ENCODE measurements at regions not wholly inside any gene's neighbourhood (a gene's known extent, or its start where the extent isn't known, plus 50 kb on each side); places are given as distances from the start of the nearest gene placed in this dataset.

DNA sequence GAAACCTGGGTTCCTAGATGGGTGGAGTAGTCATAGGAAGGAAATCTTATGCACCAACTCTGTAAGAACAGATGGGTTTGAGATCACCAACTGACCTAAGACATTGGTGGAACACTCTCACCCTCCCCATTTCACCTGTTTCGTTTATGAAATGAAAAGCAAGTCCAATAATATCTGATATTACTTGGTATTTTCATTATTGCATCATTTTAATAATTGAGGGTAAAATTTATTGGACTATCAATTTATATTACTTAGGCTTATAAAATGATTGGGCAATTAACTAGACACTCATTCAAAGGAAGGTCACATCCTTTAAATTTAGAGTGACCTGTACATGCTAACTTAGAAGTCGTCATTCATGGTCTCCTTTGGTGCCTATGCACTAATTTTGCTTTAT lies 503.9 kb downstream of the TAFA4 start:
- no peak for DNase-seq
- TF ChIP-seq GATA1 (IDR thresholded peaks at IDR 0.05; ENCODE audit: low read depth, low read length) (no peak), POLR2A (IDR thresholded peaks at IDR 0.05; ENCODE audit: low read length) (no peak)

- no peak for TF ChIP-seq POLR2A (IDR thresholded peaks at IDR 0.05; ENCODE audit: low read length)
- no peak for TF ChIP-seq GATA1 (IDR thresholded peaks at IDR 0.05; ENCODE audit: low read depth, low read length)
- no peak for DNase-seq
Observed at GRCh38 chr3:68424796-68425460, 507.4 kb downstream of the TAFA4 start.

DNA sequence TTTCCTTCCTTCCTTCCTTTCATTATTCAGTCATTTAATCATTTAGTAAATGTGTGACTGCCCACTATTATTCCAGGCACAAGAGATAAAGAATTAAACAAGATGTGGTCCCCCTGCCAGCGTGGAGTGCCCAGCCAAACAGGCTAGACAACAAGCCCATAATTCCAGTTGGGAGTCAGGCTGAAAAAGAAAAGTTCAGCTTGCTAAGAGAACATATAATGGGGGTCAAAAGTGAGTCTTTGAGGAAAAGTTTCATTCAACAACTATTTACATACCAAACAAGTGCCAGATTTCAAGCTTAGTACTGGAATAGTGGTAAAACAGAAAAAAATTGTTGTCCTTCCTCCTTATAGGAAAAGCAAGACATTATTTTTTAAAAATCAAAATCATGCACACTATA lies 523.7 kb downstream of the TAFA4 start:
- TF ChIP-seq GATA1 (IDR thresholded peaks at IDR 0.05; ENCODE audit: low read depth, low read length) (no peak), POLR2A (IDR thresholded peaks at IDR 0.05; ENCODE audit: low read length) (no peak)
- no peak for DNase-seq

- TF ChIP-seq POLR2A (IDR thresholded peaks at IDR 0.05; ENCODE audit: low read length), result no peak
- TF ChIP-seq GATA1 (IDR thresholded peaks at IDR 0.05; ENCODE audit: low read depth, low read length), result no peak
Observed at GRCh38 chr3:68403741-68404140, 528.6 kb downstream of the TAFA4 start.

DNA sequence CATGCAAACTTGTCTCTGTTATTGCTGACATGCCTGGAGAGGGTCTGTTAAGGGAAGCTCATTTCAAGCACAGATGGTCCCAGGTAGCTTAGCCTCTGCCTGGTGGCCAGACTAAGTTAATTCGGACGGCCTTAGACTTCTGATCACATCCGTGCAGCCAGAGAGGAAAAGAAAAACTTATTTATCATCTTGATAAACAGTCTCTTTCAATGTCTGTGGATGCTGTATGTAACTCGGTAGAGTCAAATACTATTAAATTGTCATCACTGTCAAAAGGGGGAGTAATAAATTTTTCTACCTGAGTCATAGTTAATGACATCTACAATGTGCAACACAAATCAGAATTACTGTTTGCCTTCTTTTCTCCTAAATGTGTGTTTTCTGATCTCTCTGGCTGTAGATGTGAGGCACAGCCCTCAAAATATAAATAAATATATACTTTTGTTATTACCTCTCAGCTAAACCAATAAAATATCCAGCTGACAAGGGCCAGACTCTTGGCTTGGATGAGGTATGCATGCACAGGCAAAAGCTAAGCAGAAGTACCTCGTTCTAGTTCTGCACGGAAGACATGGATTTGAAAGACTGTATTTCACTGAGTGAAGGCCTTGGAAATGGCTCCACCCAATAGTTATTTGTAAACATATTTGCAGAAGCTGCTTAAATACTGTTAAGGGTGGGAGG lies 530.0 kb downstream of the TAFA4 start:
- no peak for DNase-seq
- no peak for TF ChIP-seq POLR2A (IDR thresholded peaks at IDR 0.05; ENCODE audit: low read length)

More at GRCh38 chr3:68403741-68404140, 528.6 kb downstream of the TAFA4 start:
- DNase-seq, result no peak

GRCh38 chr3:68378631-68379030 lies 553.7 kb downstream of the TAFA4 start:
- no peak for TF ChIP-seq GATA1 (IDR thresholded peaks at IDR 0.05; ENCODE audit: low read depth, low read length)
- TF ChIP-seq POLR2A (IDR thresholded peaks at IDR 0.05; ENCODE audit: low read length), result no peak
- no peak for DNase-seq

DNA sequence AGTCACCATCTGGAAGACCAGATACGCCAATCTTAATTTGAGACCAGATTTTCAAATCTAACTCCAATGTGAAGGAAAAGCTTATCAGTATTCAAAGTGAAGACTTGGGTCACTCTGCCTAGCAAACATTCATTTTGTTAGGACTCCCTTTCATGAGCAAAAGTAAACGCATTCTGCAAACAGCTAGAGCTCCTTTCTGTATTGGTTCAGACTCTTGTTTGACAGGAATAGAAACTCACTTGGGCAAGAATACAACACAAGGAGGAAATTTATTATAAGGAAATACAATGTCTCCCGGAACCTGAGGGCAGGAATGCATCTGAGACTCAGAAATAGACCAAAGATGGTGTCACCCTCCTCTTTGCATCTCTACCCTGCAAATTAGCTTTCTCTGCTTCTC lies 558.6 kb downstream of the TAFA4 start:
- DNase-seq, result no peak
- TF ChIP-seq GATA1 (IDR thresholded peaks at IDR 0.05; ENCODE audit: low read depth, low read length), result no peak
- no peak for TF ChIP-seq POLR2A (IDR thresholded peaks at IDR 0.05; ENCODE audit: low read length)

DNA sequence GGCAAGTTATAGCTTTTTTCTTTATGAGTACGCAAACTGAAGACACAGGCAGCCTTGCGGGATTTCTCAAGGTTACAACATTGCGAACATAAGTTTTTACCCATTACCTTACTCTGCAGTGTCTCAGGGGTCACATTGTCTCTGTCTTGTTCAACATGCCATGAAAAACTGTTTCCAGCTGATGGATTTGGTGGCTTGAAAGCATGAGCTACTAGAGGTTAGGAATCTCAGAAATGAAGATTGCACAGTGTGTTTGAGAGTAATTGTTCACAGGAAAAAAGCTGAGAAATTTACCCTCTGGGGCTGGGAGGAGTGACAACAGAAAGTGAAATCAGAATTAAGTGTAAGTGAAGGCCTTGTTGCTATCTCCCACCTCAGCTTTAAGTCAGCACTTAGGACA lies 568.6 kb downstream of the TAFA4 start:
- no peak for TF ChIP-seq POLR2A (IDR thresholded peaks at IDR 0.05; ENCODE audit: low read length)
- TF ChIP-seq GATA1 (IDR thresholded peaks at IDR 0.05; ENCODE audit: low read depth, low read length), result no peak
- DNase-seq, result no peak

GRCh38 chr3:68360492-68360891 lies 571.9 kb downstream of the TAFA4 start:
- no peak for TF ChIP-seq GATA1 (IDR thresholded peaks at IDR 0.05; ENCODE audit: low read depth, low read length)
- no peak for DNase-seq

GRCh38 chr3:68345781-68346180 lies 586.6 kb downstream of the TAFA4 start:
- TF ChIP-seq GATA1 (IDR thresholded peaks at IDR 0.05; ENCODE audit: low read depth, low read length) (no peak), POLR2A (IDR thresholded peaks at IDR 0.05; ENCODE audit: low read length) (no peak)
- DNase-seq, result no peak

- no peak for DNase-seq
- TF ChIP-seq GATA1 (IDR thresholded peaks at IDR 0.05; ENCODE audit: low read depth, low read length), result no peak
- TF ChIP-seq POLR2A (IDR thresholded peaks at IDR 0.05; ENCODE audit: low read length), result no peak
Observed at GRCh38 chr3:68342426-68342825, 589.9 kb downstream of the TAFA4 start.

DNA sequence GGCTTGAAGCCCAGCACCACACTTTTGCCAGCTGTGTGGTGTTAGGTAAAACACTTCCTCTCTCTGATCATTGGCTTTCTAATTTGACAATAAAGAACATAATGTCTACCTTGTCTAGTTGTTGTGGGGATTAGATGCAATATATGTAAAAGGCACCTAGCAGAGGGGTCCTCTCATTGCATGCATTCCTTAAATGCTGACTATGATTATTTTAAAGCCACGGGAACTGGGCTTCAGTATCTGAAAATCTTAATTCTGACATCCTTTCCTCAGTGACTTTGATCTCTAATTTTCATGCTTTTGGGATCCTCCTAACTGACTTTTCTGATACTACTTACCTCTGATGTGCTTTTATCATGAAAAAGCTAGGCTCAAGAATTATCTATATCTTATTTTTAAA lies 596.3 kb downstream of the TAFA4 start:
- DNase-seq, result no peak
- TF ChIP-seq GATA1 (IDR thresholded peaks at IDR 0.05; ENCODE audit: low read depth, low read length) (no peak), POLR2A (IDR thresholded peaks at IDR 0.05; ENCODE audit: low read length) (no peak)

DNA sequence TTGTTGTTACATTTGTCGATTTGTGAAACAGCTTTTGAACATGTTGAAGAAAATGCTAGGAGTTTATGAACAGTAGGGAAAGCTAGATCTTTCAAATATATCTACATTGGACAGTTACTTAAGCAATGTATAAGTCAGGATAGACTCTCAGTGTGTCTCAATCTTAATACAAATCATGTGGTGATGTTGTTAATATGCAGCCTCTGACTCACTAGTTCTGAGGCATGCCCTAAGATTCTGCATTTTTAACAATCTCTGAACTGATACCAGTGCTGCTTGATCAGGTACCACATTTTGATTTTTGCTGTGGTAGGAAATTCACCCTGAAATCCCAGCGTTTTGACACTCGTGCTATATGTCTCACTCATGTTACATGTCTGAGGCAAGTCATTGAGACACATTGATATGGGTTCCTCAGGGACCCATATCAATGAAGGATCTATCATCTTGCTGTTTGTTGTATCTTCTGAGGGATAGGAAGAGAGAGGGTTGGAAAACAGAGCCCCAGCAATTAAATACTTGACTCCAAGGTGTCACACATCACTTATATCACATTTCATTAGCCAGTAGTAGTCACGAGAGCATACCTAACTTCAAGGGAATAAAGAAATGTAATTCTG lies 597.9 kb downstream of the TAFA4 start:
- TF ChIP-seq GATA1 (IDR thresholded peaks at IDR 0.05; ENCODE audit: low read depth, low read length) (no peak), POLR2A (IDR thresholded peaks at IDR 0.05; ENCODE audit: low read length) (no peak)
- DNase-seq, result no peak

- no peak for DNase-seq
Observed at GRCh38 chr3:68328049-68328448, 604.3 kb downstream of the TAFA4 start.

GRCh38 chr3:68315964-68316363 lies 616.4 kb downstream of the TAFA4 start:
- DNase-seq, result no peak
- no peak for TF ChIP-seq GATA1 (IDR thresholded peaks at IDR 0.05; ENCODE audit: low read depth, low read length)
- no peak for TF ChIP-seq POLR2A (IDR thresholded peaks at IDR 0.05; ENCODE audit: low read length)

More at GRCh38 chr3:68328049-68328448, 604.3 kb downstream of the TAFA4 start:
- TF ChIP-seq GATA1 (IDR thresholded peaks at IDR 0.05; ENCODE audit: low read depth, low read length) (no peak), POLR2A (IDR thresholded peaks at IDR 0.05; ENCODE audit: low read length) (no peak)

Measured in erythroblast (primary cell).